ENCODE measurements at regions not wholly inside any gene's neighbourhood (a gene's known extent, or its start where the extent isn't known, plus 50 kb on each side); places are given as distances from the start of the nearest gene placed in this dataset.

DNA sequence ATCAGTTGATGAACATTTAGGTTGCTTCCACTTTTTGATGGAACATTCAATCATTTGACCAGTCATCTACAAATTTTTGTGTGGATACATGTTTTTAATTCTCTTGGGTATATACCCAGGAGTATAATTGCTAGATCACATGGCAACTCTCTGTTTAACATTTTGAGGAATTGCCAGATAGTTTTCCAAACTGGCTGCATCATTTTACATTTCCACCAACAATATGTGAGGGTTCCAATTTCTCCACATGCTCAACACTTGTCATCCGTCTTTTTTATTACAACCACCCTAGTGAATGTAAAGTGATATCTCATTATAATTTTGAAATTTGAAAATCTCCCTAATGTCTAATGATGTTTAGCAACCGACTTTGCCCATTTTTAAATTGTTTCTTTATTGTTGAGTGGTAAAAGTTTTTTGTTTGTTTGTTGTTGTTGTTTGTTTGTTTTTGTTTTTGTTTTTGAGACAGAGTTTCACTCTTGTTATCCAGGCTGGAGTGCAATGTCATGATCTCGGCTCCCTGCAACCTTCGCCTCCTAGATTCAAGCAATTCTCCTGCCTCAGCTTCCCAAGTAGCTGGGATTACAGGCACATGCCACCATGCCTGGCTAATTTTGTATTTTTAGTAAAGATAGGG is 53.7 kb upstream of the PDYN start:
- Histone ChIP-seq H3K4me1 (ENCODE audit: insufficient read depth) (no peaks in the 10 kb centered on the region), H3K36me3 (ENCODE audit: low read depth) (no peaks in the 10 kb centered on the region), H4K20me1 (ENCODE audit: insufficient read depth) (no peaks in the 10 kb centered on the region), H3K79me2 (ENCODE audit: insufficient read depth) (no peaks in the 10 kb centered on the region), H3K4me2 (ENCODE audit: unreplicated experiment) (no peak overlapping the region), H3K27ac (no peak overlapping the region), H3K9me3 (ENCODE audit: low read depth) (no peaks in the 10 kb centered on the region), H3K27me3 (replicated peaks; ENCODE audit: insufficient read depth) (peaks cover 70% of the 10 kb centered on the region), H3K4me3 (no peak overlapping the region), H3K9ac (no peak overlapping the region), H3K9me2 (ENCODE audit: insufficient read depth) (no peaks in the 10 kb centered on the region), H2AFZ (no peak overlapping the region), H3F3A (ENCODE audit: insufficient read depth) (no peaks in the 10 kb centered on the region)
- TF ChIP-seq EZH2phosphoT487 (IDR thresholded peaks at IDR 0.05; ENCODE audit: insufficient read depth, low read depth) = no peak
- no peak for TF ChIP-seq EZH2 (IDR thresholded peaks at IDR 0.05; ENCODE audit: insufficient read depth, poor library complexity, severe bottlenecking)
- WGBS, 2 experiments (ENCODE audit: low coverage in 1 of 2, low lambda C conversion rate in 2 of 2, missing lambda C conversion rate in 2 of 2) = 38 to 39% methylated on average over 4 of the region's 4 CpGs
- DNase-seq = no peak
- in situ Hi-C loops (cut with MboI) = no loop called here

DNA sequence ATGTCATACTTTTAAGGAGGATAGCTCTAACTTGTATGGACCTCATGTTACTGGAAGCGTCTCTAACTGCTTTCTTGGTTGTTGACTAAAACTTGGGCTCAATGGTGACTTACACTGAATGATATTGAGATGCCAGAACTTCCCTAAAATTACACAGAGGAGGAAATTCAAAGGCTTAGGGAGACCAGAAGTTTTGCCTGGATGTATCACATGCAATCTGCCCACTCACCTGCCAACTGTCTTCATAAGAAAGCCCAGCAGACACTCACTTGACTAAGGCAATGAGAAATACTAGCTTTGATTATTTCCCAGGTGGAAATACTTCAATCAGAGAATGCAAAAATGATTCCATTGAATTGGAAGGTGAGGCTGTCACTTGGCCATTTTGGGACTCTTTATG is 51.2 kb upstream of the PDYN start:
- TF ChIP-seq EZH2 (IDR thresholded peaks at IDR 0.05; ENCODE audit: insufficient read depth, poor library complexity, severe bottlenecking) (no peak), EZH2phosphoT487 (IDR thresholded peaks at IDR 0.05; ENCODE audit: insufficient read depth, low read depth) (no peak)
- in situ Hi-C loops (cut with MboI) = no loop called here
- Histone ChIP-seq H4K20me1 (ENCODE audit: insufficient read depth) (no peaks in the 10 kb centered on the region), H3K9me2 (ENCODE audit: insufficient read depth) (no peaks in the 10 kb centered on the region), H3K27me3 (replicated peaks; ENCODE audit: insufficient read depth) (peaks cover 53% of the 10 kb centered on the region), H3F3A (ENCODE audit: insufficient read depth) (no peaks in the 10 kb centered on the region), H3K36me3 (ENCODE audit: low read depth) (no peaks in the 10 kb centered on the region), H2AFZ (no peak overlapping the region), H3K9me3 (ENCODE audit: low read depth) (no peaks in the 10 kb centered on the region), H3K27ac (no peak overlapping the region), H3K4me3 (no peak overlapping the region), H3K4me2 (ENCODE audit: unreplicated experiment) (no peak overlapping the region), H3K4me1 (ENCODE audit: insufficient read depth) (no peaks in the 10 kb centered on the region), H3K79me2 (ENCODE audit: insufficient read depth) (no peaks in the 10 kb centered on the region), H3K9ac (no peak overlapping the region)
- no peak for DNase-seq
- WGBS, 2 experiments (ENCODE audit: low coverage in 1 of 2, low lambda C conversion rate in 2 of 2, missing lambda C conversion rate in 2 of 2) = 29 to 40% methylated on average over 1 of the region's 1 CpG

All from GM23248 (cell line).